Smooth muscle cell (in vitro differentiated cells): ENCODE measurements at regions not wholly inside any gene's neighbourhood (a gene's known extent, or its start where the extent isn't known, plus 50 kb on each side); places are given as distances from the start of the nearest gene placed in this dataset.

Source experiments
- DNase-seq: peaks from one replicate; lab custom pipeline; 2025; ENCODE audit not compliant: unreplicated experiment; lab: John Stamatoyannopoulos, UW
- H2AFZ ChIP-seq: fragments of 200-600 bp; sonication (generic); 2 replicates; pipeline ENCODE4 v1.6.0; 2016; ENCODE audit warnings: antibody characterized with exemption, low read depth, mild to moderate bottlenecking
- H3F3A ChIP-seq: fragments of 200-600 bp; sonication (generic); 2 replicates; pipeline ENCODE4 v1.6.0; 2017; ENCODE audit warnings: antibody characterized with exemption, low read depth
- H3K27ac ChIP-seq: fragments of 200-600 bp; sonication (generic); 2 replicates; pipeline ENCODE4 v1.5.1; 2016; ENCODE audit warnings: low read depth, mild to moderate bottlenecking
- H3K27me3 ChIP-seq: fragments of 200-600 bp; sonication (generic); 2 replicates; pipeline ENCODE4 v1.6.1; 2016; ENCODE audit warnings: low read depth, mild to moderate bottlenecking
- H3K36me3 ChIP-seq: fragments of 200-600 bp; sonication (generic); 2 replicates; pipeline ENCODE4 v1.5.1; 2016; ENCODE audit warnings: low read depth
- H3K4me1 ChIP-seq: fragments of 200-600 bp; sonication (generic); 2 replicates; pipeline ENCODE4 v1.5.1; 2016; ENCODE audit warnings: low read depth
- H3K4me2 ChIP-seq: fragments of 200-600 bp; sonication (generic); 2 replicates; pipeline ENCODE4 v1.6.0; 2016; ENCODE audit warnings: mild to moderate bottlenecking
- H3K4me3 ChIP-seq: fragments of 200-600 bp; sonication (generic); 2 replicates; pipeline ENCODE4 v1.5.1; 2016; ENCODE audit warnings: mild to moderate bottlenecking
- H3K79me2 ChIP-seq: fragments of 200-600 bp; sonication (generic); 2 replicates; pipeline ENCODE4 v1.6.0; 2016; ENCODE audit warnings: low read depth, mild to moderate bottlenecking
- H3K9ac ChIP-seq: fragments of 200-600 bp; sonication (generic); 2 replicates; pipeline ENCODE4 v1.6.0; 2016; ENCODE audit warnings: low read depth
- H3K9me3 ChIP-seq: fragments of 200-600 bp; sonication (generic); replicated peaks from 2 replicates; pipeline ENCODE4 v1.5.1; 2016; ENCODE audit warnings: low read depth
- H4K20me1 ChIP-seq: fragments of 200-600 bp; sonication (generic); 2 replicates; pipeline ENCODE4 v1.6.0; 2016; ENCODE audit warnings: low read depth
- WGBS: methylation state at CpG from one replicate; pipeline ENCODE4 v1.1.7; 2016; ENCODE audit warnings: low lambda C conversion rate; 5-methylcytosine and 5-hydroxymethylcytosine counted together
- TF ChIP-seq, protein P1 (sequence below): fragments of 200-600 bp; sonication (generic); IDR thresholded peaks from 2 replicates; pipeline ENCODE4 v1.5.1; 2017; ENCODE audit warnings: borderline replicate concordance, mild to moderate bottlenecking, antibody characterized with exemption; ENCODE audit not compliant: insufficient read depth, poor library complexity, severe bottlenecking

DNA sequence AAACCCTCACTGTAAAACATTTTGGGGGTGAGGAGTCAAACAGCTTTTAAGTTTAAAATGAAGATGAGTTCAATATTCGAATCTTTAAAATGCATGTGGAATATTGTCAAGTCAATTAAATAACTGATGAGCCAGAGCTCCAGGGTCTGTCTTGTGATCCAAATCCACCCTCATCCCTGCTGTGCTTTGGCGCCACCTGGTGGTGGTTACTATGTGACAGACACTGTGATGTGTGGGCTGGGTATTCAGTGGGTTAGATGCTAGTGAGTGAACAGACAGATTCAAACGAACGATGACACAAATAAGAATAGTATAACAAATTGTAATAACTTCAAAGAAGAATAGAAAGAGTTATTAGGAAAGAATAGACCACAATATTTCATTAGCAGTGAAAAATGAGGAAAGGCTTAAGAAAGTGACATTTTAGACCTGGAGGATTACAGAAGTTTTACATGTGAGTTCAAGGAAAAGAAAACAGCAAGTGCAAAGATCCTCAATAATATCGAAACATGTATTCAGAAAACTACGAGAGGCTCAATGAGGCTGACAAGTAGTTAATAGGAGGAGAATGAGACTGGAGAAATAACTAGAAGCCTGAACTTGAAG lies 51.4 kb upstream of the CHSY3 start:
- DNase-seq: peak; percentile 45

DNA sequence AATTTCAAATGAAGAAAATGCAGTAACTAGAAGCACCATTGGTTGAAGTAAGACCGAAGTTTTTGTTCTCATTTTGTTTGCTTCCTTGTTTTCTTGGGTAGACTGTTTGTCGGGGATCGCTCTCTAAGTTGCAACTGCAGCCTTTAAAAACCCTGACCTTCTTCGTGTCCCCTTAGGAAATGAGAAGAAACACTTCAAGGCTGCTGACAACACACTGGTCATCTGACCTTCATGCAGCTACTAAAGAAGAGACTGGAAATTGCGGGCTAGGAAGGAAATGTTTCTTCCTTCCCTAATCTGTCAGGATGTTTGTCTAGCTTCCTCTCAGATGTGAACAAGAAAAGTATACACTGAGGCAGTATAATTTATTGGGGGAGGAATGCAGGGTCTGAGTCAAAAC lies 50.7 kb upstream of the CHSY3 start:
- H3K27ac ChIP-seq: no peak overlapping the region
- no peak overlapping the region for H3K9ac ChIP-seq
- peaks cover 2% of the 10 kb centered on the region for H3F3A ChIP-seq
- TF ChIP-seq, protein P1, sequence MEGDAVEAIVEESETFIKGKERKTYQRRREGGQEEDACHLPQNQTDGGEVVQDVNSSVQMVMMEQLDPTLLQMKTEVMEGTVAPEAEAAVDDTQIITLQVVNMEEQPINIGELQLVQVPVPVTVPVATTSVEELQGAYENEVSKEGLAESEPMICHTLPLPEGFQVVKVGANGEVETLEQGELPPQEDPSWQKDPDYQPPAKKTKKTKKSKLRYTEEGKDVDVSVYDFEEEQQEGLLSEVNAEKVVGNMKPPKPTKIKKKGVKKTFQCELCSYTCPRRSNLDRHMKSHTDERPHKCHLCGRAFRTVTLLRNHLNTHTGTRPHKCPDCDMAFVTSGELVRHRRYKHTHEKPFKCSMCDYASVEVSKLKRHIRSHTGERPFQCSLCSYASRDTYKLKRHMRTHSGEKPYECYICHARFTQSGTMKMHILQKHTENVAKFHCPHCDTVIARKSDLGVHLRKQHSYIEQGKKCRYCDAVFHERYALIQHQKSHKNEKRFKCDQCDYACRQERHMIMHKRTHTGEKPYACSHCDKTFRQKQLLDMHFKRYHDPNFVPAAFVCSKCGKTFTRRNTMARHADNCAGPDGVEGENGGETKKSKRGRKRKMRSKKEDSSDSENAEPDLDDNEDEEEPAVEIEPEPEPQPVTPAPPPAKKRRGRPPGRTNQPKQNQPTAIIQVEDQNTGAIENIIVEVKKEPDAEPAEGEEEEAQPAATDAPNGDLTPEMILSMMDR: no peak
- H3K4me1 ChIP-seq: no peaks in the 10 kb centered on the region
- no peaks in the 10 kb centered on the region for H4K20me1 ChIP-seq
- no peak overlapping the region for H3K4me2 ChIP-seq
- no peaks in the 10 kb centered on the region for H3K9me3 ChIP-seq
- DNase-seq: no peak
- H3K4me3 ChIP-seq: no peak overlapping the region
- H3K27me3 ChIP-seq: no peaks in the 10 kb centered on the region
- H3K79me2 ChIP-seq: no peaks in the 10 kb centered on the region
- no peaks in the 10 kb centered on the region for H3K36me3 ChIP-seq
- 60% methylated on average over 5 of the region's 5 CpGs for WGBS
- no peak overlapping the region for H2AFZ ChIP-seq

More for the DNA sequence above, 51.4 kb upstream of the CHSY3 start:
- H3K36me3 ChIP-seq: no peaks in the 10 kb centered on the region
- no peaks in the 10 kb centered on the region for H3K9me3 ChIP-seq
- TF ChIP-seq, protein P1: peak; percentile 97
- no peaks in the 10 kb centered on the region for H3K79me2 ChIP-seq
- 20% methylated on average over 6 of the region's 6 CpGs for WGBS
- no peak overlapping the region for H3K27ac ChIP-seq
- H3K4me1 ChIP-seq: no peaks in the 10 kb centered on the region
- no peaks in the 10 kb centered on the region for H3K27me3 ChIP-seq
- H2AFZ ChIP-seq: no peak overlapping the region
- no peaks in the 10 kb centered on the region for H4K20me1 ChIP-seq
- H3K9ac ChIP-seq: no peak overlapping the region
- no peak overlapping the region for H3K4me2 ChIP-seq
- H3F3A ChIP-seq: peaks cover 2% of the 10 kb centered on the region
- no peak overlapping the region for H3K4me3 ChIP-seq
